Vagina (tissue), 2 donors: ENCODE measurements at regions not wholly inside any gene's neighbourhood (a gene's known extent, or its start where the extent isn't known, plus 50 kb on each side); places are given as distances from the start of the nearest gene placed in this dataset.

ENCODE experiments used
- DNase-seq, 2 donors: peaks; one replicate each; pipeline ENCODE4 v3.0.0-alpha.2; 2017; ENCODE audit errors: extremely low spot score in 2 of 2
- H3K27ac ChIP-seq: fragments of 200-600 bp; sonication (generic); one replicate; pipeline ENCODE4 v1.5.1; 2019
- H3K27me3 ChIP-seq: fragments of 200-600 bp; sonication (generic); one replicate; pipeline ENCODE4 v1.5.1; 2019
- H3K36me3 ChIP-seq, 2 donors: fragments of 200-600 bp; sonication (generic); one replicate each; pipeline ENCODE4 v1.5.1; 2017 to 2019
- H3K4me1 ChIP-seq: fragments of 200-600 bp; sonication (generic); one replicate; pipeline ENCODE4 v1.5.1; 2019
- H3K4me3 ChIP-seq, 2 donors: fragments of 200-600 bp; sonication (generic); 1 replicate in 1 of 2; 2 replicates in 1 of 2; pipeline ENCODE4 v1.5.1; 2016 to 2019
- H3K9me3 ChIP-seq: fragments of 200-600 bp; sonication (generic); one replicate; pipeline ENCODE4 v1.5.1; 2019
- CTCF ChIP-seq, 3 experiments: fragments of 450-650 bp in 2 of 3; fragments of 200-600 bp in 1 of 3; sonication (generic) in 1 of 3; IDR thresholded peaks; one replicate each; pipeline ENCODE4 v1.5.1; 2017 to 2019; ENCODE audit warnings: antibody characterized with exemption in 3 of 3, mild to moderate bottlenecking in 2 of 3, moderate library complexity in 2 of 3
- POLR2A ChIP-seq, 2 donors: fragments of 450-650 bp; IDR thresholded peaks; one replicate each; pipeline ENCODE4 v1.6.1; 2017; ENCODE audit warnings: antibody characterized with exemption in 2 of 2, mild to moderate bottlenecking in 2 of 2, moderate library complexity in 2 of 2
- POLR2AphosphoS5 ChIP-seq, 2 donors: sonication (generic); formaldehyde crosslinking; IDR thresholded peaks; one replicate each; pipeline ENCODE4 v1.9.0; 2017; ENCODE audit warnings: antibody characterized with exemption in 2 of 2, mild to moderate bottlenecking in 2 of 2, low read depth in 1 of 2; ENCODE audit not compliant: insufficient read depth in 1 of 2
- intact Hi-C: fragments of 100-400 bp; cut with DNase I; formaldehyde crosslinking; loops from one replicate; pipeline ENCODE4 v1.15.1; 2023

- no peak for DNase-seq
- intact Hi-C loops: no loop called here
- Histone ChIP-seq H3K4me3 (no peak overlapping the region), H3K27me3 (no peaks in the 10 kb centered on the region), H3K27ac (no peak overlapping the region), H3K4me1 (no peaks in the 10 kb centered on the region), H3K36me3 (no peaks in the 10 kb centered on the region), H3K9me3 (no peaks in the 10 kb centered on the region)
- TF ChIP-seq POLR2A (IDR thresholded peaks at IDR 0.05) (no peak), CTCF (IDR thresholded peaks at IDR 0.05) (no peak), POLR2AphosphoS5 (IDR thresholded peaks at IDR 0.05; ENCODE audit: insufficient read depth in 1 of 2, low read depth in 1 of 2) (no peak)
These were observed 1004.3 kb upstream of the SEMA6D start for GRCh38 chr15:46713045-46713444.

- Histone ChIP-seq H3K9me3 (no peaks in the 10 kb centered on the region), H3K4me3 (no peak overlapping the region), H3K36me3 (no peaks in the 10 kb centered on the region), H3K27ac (no peak overlapping the region), H3K4me1 (no peaks in the 10 kb centered on the region), H3K27me3 (no peaks in the 10 kb centered on the region)
- TF ChIP-seq CTCF (IDR thresholded peaks at IDR 0.05) (no peak), POLR2AphosphoS5 (IDR thresholded peaks at IDR 0.05; ENCODE audit: insufficient read depth in 1 of 2, low read depth in 1 of 2) (no peak), POLR2A (IDR thresholded peaks at IDR 0.05) (no peak)
- DNase-seq: no peak
- intact Hi-C loops: no loop called here
These were observed 1002.4 kb upstream of the SEMA6D start for GRCh38 chr15:46714950-46715349.

DNA sequence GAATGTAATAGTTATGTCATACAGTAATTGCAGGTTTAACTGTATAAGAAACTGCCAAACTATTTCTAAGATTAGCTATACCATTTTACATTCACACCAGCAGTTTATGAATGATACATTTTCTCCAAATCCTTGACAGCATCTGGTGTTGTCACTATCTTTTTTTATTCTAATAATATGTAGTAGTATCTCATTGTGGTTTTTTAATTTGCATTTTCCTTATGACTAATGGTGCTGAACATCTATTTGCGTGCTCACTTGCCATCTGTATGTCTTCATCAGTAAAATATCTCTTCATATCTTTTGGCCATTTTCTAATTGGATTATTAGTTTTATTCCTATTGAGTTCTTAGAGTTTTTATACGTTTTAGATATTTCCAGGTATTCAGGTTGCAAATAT lies 994.0 kb upstream of the SEMA6D start:
- Histone ChIP-seq H3K27me3 (no peaks in the 10 kb centered on the region), H3K4me1 (no peaks in the 10 kb centered on the region), H3K4me3 (no peak overlapping the region), H3K9me3 (no peaks in the 10 kb centered on the region), H3K36me3 (no peaks in the 10 kb centered on the region), H3K27ac (no peak overlapping the region)
- intact Hi-C loops: no loop called here
- no peak for DNase-seq
- TF ChIP-seq CTCF (IDR thresholded peaks at IDR 0.05): no peak
- TF ChIP-seq POLR2AphosphoS5 (IDR thresholded peaks at IDR 0.05; ENCODE audit: insufficient read depth in 1 of 2, low read depth in 1 of 2): no peak
- TF ChIP-seq POLR2A (IDR thresholded peaks at IDR 0.05): no peak

DNA sequence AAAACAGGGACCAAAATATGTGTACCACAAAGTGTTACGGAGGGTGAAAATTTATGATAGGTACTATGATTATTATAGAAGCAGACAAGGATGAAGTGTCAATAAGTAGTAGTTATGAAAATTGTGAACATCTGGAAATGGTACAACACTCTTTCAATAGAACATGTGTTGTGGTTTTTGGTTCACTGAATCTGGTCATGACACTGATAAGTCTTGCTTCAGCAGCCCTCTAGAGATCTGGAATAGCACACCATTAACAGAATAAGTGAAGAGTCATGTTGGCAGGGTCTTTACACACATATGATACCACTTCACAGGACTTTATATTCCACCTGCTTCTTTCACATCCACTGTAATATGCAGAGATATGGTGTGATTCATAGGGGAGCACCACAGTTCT lies 985.2 kb upstream of the SEMA6D start:
- intact Hi-C loops: no loop called here

GRCh38 chr15:46735115-46735514 lies 982.2 kb upstream of the SEMA6D start:
- no peaks in the 10 kb centered on the region for H3K27me3 ChIP-seq
- H3K27ac ChIP-seq: no peak overlapping the region
- no peak for TF ChIP-seq CTCF (IDR thresholded peaks at IDR 0.05)
- H3K4me3 ChIP-seq: no peak overlapping the region
- no peaks in the 10 kb centered on the region for H3K4me1 ChIP-seq
- no peaks in the 10 kb centered on the region for H3K36me3 ChIP-seq
- DNase-seq: no peak
- intact Hi-C loops: no loop called here
- no peaks in the 10 kb centered on the region for H3K9me3 ChIP-seq

More for the DNA sequence above, 985.2 kb upstream of the SEMA6D start:
- no peak overlapping the region for H3K4me3 ChIP-seq
- no peak overlapping the region for H3K27ac ChIP-seq
- H3K9me3 ChIP-seq: no peaks in the 10 kb centered on the region
- H3K27me3 ChIP-seq: no peaks in the 10 kb centered on the region
- TF ChIP-seq POLR2A (IDR thresholded peaks at IDR 0.05): no peak
- no peak for TF ChIP-seq POLR2AphosphoS5 (IDR thresholded peaks at IDR 0.05; ENCODE audit: insufficient read depth in 1 of 2, low read depth in 1 of 2)
- no peak for TF ChIP-seq CTCF (IDR thresholded peaks at IDR 0.05)
- no peak for DNase-seq
- no peaks in the 10 kb centered on the region for H3K36me3 ChIP-seq
- H3K4me1 ChIP-seq: no peaks in the 10 kb centered on the region
